ENCODE measurements at regions not wholly inside any gene's neighbourhood (a gene's known extent, or its start where the extent isn't known, plus 50 kb on each side); places are given as distances from the start of the nearest gene placed in this dataset.

DNA sequence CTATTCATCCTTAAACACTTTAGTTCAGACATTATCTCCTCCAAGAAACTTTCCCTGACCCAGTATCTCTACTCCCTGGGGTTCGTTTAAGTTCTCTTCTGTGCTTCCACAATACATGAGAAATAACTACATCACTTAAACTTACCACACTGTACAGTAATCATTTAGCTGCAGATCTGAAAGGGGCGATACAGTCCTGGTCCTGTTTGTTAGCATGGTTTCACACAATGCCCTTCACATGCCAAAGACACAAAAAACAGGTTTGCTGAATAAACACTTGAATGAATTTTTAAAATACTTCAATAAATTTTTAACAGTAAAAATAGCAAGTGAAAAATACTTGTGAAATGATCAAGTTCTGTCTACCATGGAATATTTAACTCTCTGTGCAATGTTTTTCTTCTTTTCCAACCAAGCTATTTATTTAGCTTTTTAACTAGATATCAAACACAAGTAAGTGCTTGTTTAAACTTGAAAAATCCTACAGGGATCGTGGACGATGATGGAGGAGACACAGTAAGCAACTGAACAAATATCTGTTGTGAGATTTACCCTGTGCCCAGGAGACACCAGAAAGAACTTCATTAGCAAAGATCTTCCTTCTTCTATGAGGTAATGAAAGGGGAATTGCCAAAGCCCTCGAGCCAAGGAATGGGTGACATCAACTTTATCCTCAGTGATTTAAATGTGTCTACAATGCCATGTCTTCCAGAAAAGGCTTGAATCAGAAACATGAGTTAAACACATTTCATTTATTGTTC is 255.6 kb upstream of the GRIP1 start:
- no peaks in the 10 kb centered on the region for H3K36me3 Mint-ChIP-seq (ENCODE audit: low read depth)
- POLR2A ChIA-PET: no interaction called here
- no peak for TF ChIP-seq CTCF (IDR thresholded peaks at IDR 0.05)
- H3K4me3 ChIP-seq (ENCODE audit: low read length): no peak overlapping the region
- H3K36me3 ChIP-seq (ENCODE audit: insufficient read depth, low read length): no peaks in the 10 kb centered on the region
- no peak overlapping the region for H3K27ac Mint-ChIP-seq
- no peak overlapping the region for H3K27ac ChIP-seq (ENCODE audit: low read depth in 1 of 2, low read length in 2 of 2)
- H3K4me1 Mint-ChIP-seq (ENCODE audit: low read depth): peaks cover 5% of the 10 kb centered on the region
- DNase-seq (no peak), ATAC-seq (ENCODE audit: poor library complexity) (no peak)
- intact Hi-C loops (cut with DNase I, micrococcal nuclease): no loop called here
- H3K27me3 Mint-ChIP-seq: no peaks in the 10 kb centered on the region
- no peaks in the 10 kb centered on the region for H3K27me3 ChIP-seq (ENCODE audit: control insufficient read depth in 1 of 2, insufficient read depth in 2 of 2, low read length in 2 of 2)
- no peaks in the 10 kb centered on the region for H3K9me3 Mint-ChIP-seq
- no peaks in the 10 kb centered on the region for H3K4me1 ChIP-seq (ENCODE audit: insufficient read depth, low read length)
- CTCF ChIA-PET: no interaction called here
- no peaks in the 10 kb centered on the region for H3K9me3 ChIP-seq (ENCODE audit: control insufficient read depth in 1 of 2, insufficient read depth in 1 of 2, low read length in 2 of 2)
- H3K4me3 Mint-ChIP-seq: no peak overlapping the region

GRCh38 chr12:66941150-66941549 is 262.3 kb upstream of the GRIP1 start:
- H3K4me3 Mint-ChIP-seq: no peak overlapping the region
- POLR2A ChIA-PET: no interaction called here
- CTCF ChIA-PET: no interaction called here
- ATAC-seq (ENCODE audit: poor library complexity): no peak
- DNase-seq: no peak
- no peaks in the 10 kb centered on the region for H3K36me3 ChIP-seq (ENCODE audit: insufficient read depth, low read length)
- H3K9me3 Mint-ChIP-seq: no peaks in the 10 kb centered on the region
- H3K4me3 ChIP-seq (ENCODE audit: low read length): no peak overlapping the region
- no peaks in the 10 kb centered on the region for H3K27me3 ChIP-seq (ENCODE audit: control insufficient read depth in 1 of 2, insufficient read depth in 2 of 2, low read length in 2 of 2)
- no peak for TF ChIP-seq CTCF (IDR thresholded peaks at IDR 0.05)
- peaks cover 21% of the 10 kb centered on the region for H3K4me1 Mint-ChIP-seq (ENCODE audit: low read depth)
- H3K27ac ChIP-seq (ENCODE audit: low read depth in 1 of 2, low read length in 2 of 2): no peak overlapping the region
- H3K27ac Mint-ChIP-seq: no peak overlapping the region
- no peaks in the 10 kb centered on the region for H3K27me3 Mint-ChIP-seq
- H3K9me3 ChIP-seq (ENCODE audit: control insufficient read depth in 1 of 2, insufficient read depth in 1 of 2, low read length in 2 of 2): no peaks in the 10 kb centered on the region
- H3K36me3 Mint-ChIP-seq (ENCODE audit: low read depth): no peaks in the 10 kb centered on the region
- H3K4me1 ChIP-seq (ENCODE audit: insufficient read depth, low read length): no peaks in the 10 kb centered on the region
- intact Hi-C loops (cut with DNase I, micrococcal nuclease): no loop called here

- DNase-seq (no peak), ATAC-seq (ENCODE audit: poor library complexity) (no peak)
- Histone ChIP-seq H3K4me3 (ENCODE audit: low read length) (no peak overlapping the region), H3K27ac (ENCODE audit: low read depth in 1 of 2, low read length in 2 of 2) (no peak overlapping the region), H3K27me3 (ENCODE audit: control insufficient read depth in 1 of 2, insufficient read depth in 2 of 2, low read length in 2 of 2) (no peaks in the 10 kb centered on the region), H3K4me1 (ENCODE audit: insufficient read depth, low read length) (peaks cover 4% of the 10 kb centered on the region), H3K9me3 (ENCODE audit: control insufficient read depth in 1 of 2, insufficient read depth in 1 of 2, low read length in 2 of 2) (no peaks in the 10 kb centered on the region), H3K36me3 (ENCODE audit: insufficient read depth, low read length) (no peaks in the 10 kb centered on the region)
- no peaks in the 10 kb centered on the region for H3K36me3 Mint-ChIP-seq (ENCODE audit: low read depth)
- ChIA-PET POLR2A (no interaction called here), CTCF (no interaction called here)
- TF ChIP-seq CTCF (IDR thresholded peaks at IDR 0.05): no peak
- no peaks in the 10 kb centered on the region for H3K27me3 Mint-ChIP-seq
- H3K9me3 Mint-ChIP-seq: no peaks in the 10 kb centered on the region
- no peak overlapping the region for H3K4me3 Mint-ChIP-seq
- no peak overlapping the region for H3K27ac Mint-ChIP-seq
- peaks cover 21% of the 10 kb centered on the region for H3K4me1 Mint-ChIP-seq (ENCODE audit: low read depth)
- intact Hi-C loops (cut with DNase I, micrococcal nuclease): no loop called here
Observed at GRCh38 chr12:66942741-66943465, 264.0 kb upstream of the GRIP1 start.
